GM18505 (cell line): ENCODE measurements at regions not wholly inside any gene's neighbourhood (a gene's known extent, or its start where the extent isn't known, plus 50 kb on each side); places are given as distances from the start of the nearest gene placed in this dataset.
A peak's percentile ranks its signal among the peaks of the same experiment; 100 is the strongest.
"Not testable (repeated sequence)": the region's sequence is repeated elsewhere in the genome, so short reads cannot be mapped to it uniquely, and the experiment has no call there.

Experiments
- ATAC-seq: cut with Tn5 transposase; IDR thresholded peaks from one replicate; pipeline ENCODE4 v1.9.1; 2021; ENCODE audit not compliant: unreplicated experiment
- POLR2A ChIP-seq: IDR thresholded peaks from 4 replicates; pipeline ENCODE4 v1.6.1; 2011; ENCODE audit warnings: borderline replicate concordance; ENCODE audit not compliant: insufficient read depth, insufficient read length; ENCODE audit errors: extremely low read depth

- TF ChIP-seq POLR2A = no peak
- no peak for ATAC-seq
Measured at GRCh38 chr9:101814064-101814463, 75.6 kb upstream of the GRIN3A start.

DNA sequence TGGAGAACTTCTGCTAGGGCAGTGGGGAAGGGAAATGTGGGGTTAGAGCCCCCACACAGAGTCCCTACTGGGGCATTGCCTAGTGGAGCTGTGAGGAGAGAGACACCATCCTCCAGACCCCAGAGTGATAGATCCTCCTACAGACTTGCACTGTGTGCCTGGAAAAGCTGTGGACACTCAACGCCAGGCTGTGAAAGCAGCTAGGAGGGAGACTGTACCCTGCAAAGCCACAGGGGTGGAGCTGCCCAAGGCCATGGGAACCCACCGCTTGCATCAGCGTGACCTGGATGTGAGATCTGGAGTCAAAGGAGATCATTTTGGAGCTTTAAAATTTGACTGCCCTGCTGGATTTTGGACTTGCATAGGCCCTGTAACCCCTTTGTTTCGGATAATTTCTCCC lies 69.4 kb upstream of the GRIN3A start:
- ATAC-seq = not testable (repeated sequence)

GRCh38 chr9:101796044-101796443 lies 57.6 kb upstream of the GRIN3A start:
- no peak for TF ChIP-seq POLR2A

GRCh38 chr9:101795147-101795546 lies 56.7 kb upstream of the GRIN3A start:
- TF ChIP-seq POLR2A = no peak
- no peak for ATAC-seq

More at GRCh38 chr9:101796044-101796443, 57.6 kb upstream of the GRIN3A start:
- no peak for ATAC-seq

DNA sequence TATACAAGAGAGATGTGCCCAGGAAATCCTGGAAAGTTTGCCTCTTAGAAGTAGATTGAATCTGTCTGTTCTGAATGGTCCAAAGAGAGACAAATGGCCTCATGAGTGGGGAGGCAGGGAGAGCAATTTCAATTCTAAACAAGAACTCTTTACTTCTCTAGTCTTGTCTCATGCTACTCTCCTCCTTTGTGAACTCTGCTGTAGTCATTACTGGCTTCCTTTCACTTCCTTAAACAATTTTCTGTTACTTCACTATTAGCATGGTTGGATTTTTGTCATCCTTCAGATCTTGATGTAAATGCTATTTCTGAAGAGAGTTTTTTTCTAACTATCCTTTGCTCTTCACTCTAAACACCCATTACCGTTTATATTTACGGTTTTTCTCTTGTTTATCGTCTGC lies 54.0 kb upstream of the GRIN3A start:
- ATAC-seq = no peak
- no peak for TF ChIP-seq POLR2A

GRCh38 chr9:101791938-101792337 lies 53.5 kb upstream of the GRIN3A start:
- TF ChIP-seq POLR2A = no peak
- ATAC-seq = peak; percentile 60

- no peak for TF ChIP-seq POLR2A
- ATAC-seq = no peak
Measured at GRCh38 chr9:101791533-101791932, 53.1 kb upstream of the GRIN3A start.
